ENCODE measurements at regions not wholly inside any gene's neighbourhood (a gene's known extent, or its start where the extent isn't known, plus 50 kb on each side); places are given as distances from the start of the nearest gene placed in this dataset.

- intact Hi-C loops (cut with micrococcal nuclease) = no loop called here
- no peaks in the 10 kb centered on the region for H3K36me3 Mint-ChIP-seq (ENCODE audit: low read depth)
- H3K4me3 Mint-ChIP-seq = no peak overlapping the region
- no peak overlapping the region for H3K27ac Mint-ChIP-seq
- H3K27me3 Mint-ChIP-seq = no peaks in the 10 kb centered on the region
- H3K9me3 Mint-ChIP-seq = no peaks in the 10 kb centered on the region
- no peak for DNase-seq
- H3K4me1 Mint-ChIP-seq = peaks cover 2% of the 10 kb centered on the region
Measured at GRCh38 chrX:16466640-16467432, 183.1 kb upstream of the S100G start.

GRCh38 chrX:16469870-16470269 is 180.1 kb upstream of the S100G start:
- no peaks in the 10 kb centered on the region for H3K27me3 Mint-ChIP-seq
- no peak for DNase-seq
- intact Hi-C loops (cut with micrococcal nuclease) = no loop called here
- H3K4me3 Mint-ChIP-seq = no peak overlapping the region
- H3K9me3 Mint-ChIP-seq = peaks cover 2% of the 10 kb centered on the region
- peaks cover 7% of the 10 kb centered on the region for H3K4me1 Mint-ChIP-seq
- no peaks in the 10 kb centered on the region for H3K36me3 Mint-ChIP-seq (ENCODE audit: low read depth)
- no peak overlapping the region for H3K27ac Mint-ChIP-seq

GRCh38 chrX:16472345-16472744 is 177.6 kb upstream of the S100G start:
- Mint-ChIP-seq H3K4me3 (no peak overlapping the region), H3K4me1 (peaks cover 7% of the 10 kb centered on the region), H3K36me3 (ENCODE audit: low read depth) (no peaks in the 10 kb centered on the region), H3K27ac (no peak overlapping the region), H3K27me3 (no peaks in the 10 kb centered on the region), H3K9me3 (peaks cover 4% of the 10 kb centered on the region)
- intact Hi-C loops (cut with micrococcal nuclease) = no loop called here
- DNase-seq = no peak

GRCh38 chrX:16474511-16474910 is 175.4 kb upstream of the S100G start:
- no peaks in the 10 kb centered on the region for H3K36me3 Mint-ChIP-seq (ENCODE audit: low read depth)
- H3K27me3 Mint-ChIP-seq = no peaks in the 10 kb centered on the region
- intact Hi-C loops (cut with micrococcal nuclease) = no loop called here
- peaks cover 13% of the 10 kb centered on the region for H3K4me1 Mint-ChIP-seq
- H3K4me3 Mint-ChIP-seq = no peak overlapping the region
- H3K9me3 Mint-ChIP-seq = peaks cover 4% of the 10 kb centered on the region
- no peak overlapping the region for H3K27ac Mint-ChIP-seq
- no peak for DNase-seq

- intact Hi-C loops (cut with micrococcal nuclease) = no loop called here
- Mint-ChIP-seq H3K27ac (no peak overlapping the region), H3K36me3 (ENCODE audit: low read depth) (no peaks in the 10 kb centered on the region), H3K4me1 (peaks cover 13% of the 10 kb centered on the region), H3K27me3 (no peaks in the 10 kb centered on the region), H3K4me3 (no peak overlapping the region), H3K9me3 (peaks cover 4% of the 10 kb centered on the region)
- DNase-seq = no peak
Measured at GRCh38 chrX:16476009-16476408, 173.9 kb upstream of the S100G start.

GRCh38 chrX:16476692-16477091 is 173.3 kb upstream of the S100G start:
- no peak overlapping the region for H3K4me3 Mint-ChIP-seq
- no peaks in the 10 kb centered on the region for H3K36me3 Mint-ChIP-seq (ENCODE audit: low read depth)
- H3K27ac Mint-ChIP-seq = no peak overlapping the region
- no peaks in the 10 kb centered on the region for H3K27me3 Mint-ChIP-seq
- H3K9me3 Mint-ChIP-seq = peaks cover 4% of the 10 kb centered on the region
- peaks cover 12% of the 10 kb centered on the region for H3K4me1 Mint-ChIP-seq
- no peak for DNase-seq
- intact Hi-C loops (cut with micrococcal nuclease) = no loop called here

GRCh38 chrX:16479206-16479869 is 170.6 kb upstream of the S100G start:
- no peak for DNase-seq
- H3K36me3 Mint-ChIP-seq (ENCODE audit: low read depth) = no peaks in the 10 kb centered on the region
- H3K4me1 Mint-ChIP-seq = peaks cover 14% of the 10 kb centered on the region
- intact Hi-C loops (cut with micrococcal nuclease) = no loop called here
- no peak overlapping the region for H3K27ac Mint-ChIP-seq
- H3K9me3 Mint-ChIP-seq = peaks cover 4% of the 10 kb centered on the region
- H3K27me3 Mint-ChIP-seq = no peaks in the 10 kb centered on the region
- H3K4me3 Mint-ChIP-seq = no peak overlapping the region

GRCh38 chrX:16480049-16480448 is 169.9 kb upstream of the S100G start:
- Mint-ChIP-seq H3K4me3 (no peak overlapping the region), H3K4me1 (peaks cover 20% of the 10 kb centered on the region), H3K27me3 (no peaks in the 10 kb centered on the region), H3K36me3 (ENCODE audit: low read depth) (no peaks in the 10 kb centered on the region), H3K9me3 (peaks cover under 1% of the 10 kb centered on the region), H3K27ac (no peak overlapping the region)
- no peak for DNase-seq
- intact Hi-C loops (cut with micrococcal nuclease) = loop anchor here (5.0 kb wide), 1 partner anchor 122 kb away; no protein-coding TSS in a partner anchor

GRCh38 chrX:16484338-16484737 is 165.6 kb upstream of the S100G start:
- intact Hi-C loops (cut with micrococcal nuclease) = loop anchor here (2.0 to 5.0 kb wide), 2 partner anchors 44 to 118 kb away; no protein-coding TSS in a partner anchor
- H3K4me1 Mint-ChIP-seq = peaks cover 15% of the 10 kb centered on the region
- H3K4me3 Mint-ChIP-seq = no peak overlapping the region
- H3K36me3 Mint-ChIP-seq (ENCODE audit: low read depth) = no peaks in the 10 kb centered on the region
- peak; percentile 69 for DNase-seq
- no peaks in the 10 kb centered on the region for H3K9me3 Mint-ChIP-seq
- no peaks in the 10 kb centered on the region for H3K27me3 Mint-ChIP-seq
- no peak overlapping the region for H3K27ac Mint-ChIP-seq

GRCh38 chrX:16487620-16488385 is 162.2 kb upstream of the S100G start:
- intact Hi-C loops (cut with micrococcal nuclease) = no loop called here
- Mint-ChIP-seq H3K9me3 (no peaks in the 10 kb centered on the region), H3K27ac (no peak overlapping the region), H3K36me3 (ENCODE audit: low read depth) (no peaks in the 10 kb centered on the region), H3K4me3 (no peak overlapping the region), H3K27me3 (no peaks in the 10 kb centered on the region), H3K4me1 (peaks cover 13% of the 10 kb centered on the region)
- DNase-seq = no peak

- peaks cover 9% of the 10 kb centered on the region for H3K4me1 Mint-ChIP-seq
- H3K27ac Mint-ChIP-seq = no peak overlapping the region
- H3K36me3 Mint-ChIP-seq (ENCODE audit: low read depth) = no peaks in the 10 kb centered on the region
- intact Hi-C loops (cut with micrococcal nuclease) = no loop called here
- no peak for DNase-seq
- no peaks in the 10 kb centered on the region for H3K9me3 Mint-ChIP-seq
- H3K27me3 Mint-ChIP-seq = no peaks in the 10 kb centered on the region
- H3K4me3 Mint-ChIP-seq = no peak overlapping the region
Measured at GRCh38 chrX:16488959-16489358, 161.0 kb upstream of the S100G start.

- H3K9me3 Mint-ChIP-seq = no peaks in the 10 kb centered on the region
- H3K4me3 Mint-ChIP-seq = no peak overlapping the region
Measured at GRCh38 chrX:16491461-16491860, 158.5 kb upstream of the S100G start.

GRCh38 chrX:16496175-16496574 is 153.8 kb upstream of the S100G start:
- no peak for DNase-seq
- intact Hi-C loops (cut with micrococcal nuclease) = no loop called here
- H3K4me3 Mint-ChIP-seq = no peak overlapping the region
- no peak overlapping the region for H3K27ac Mint-ChIP-seq
- no peaks in the 10 kb centered on the region for H3K36me3 Mint-ChIP-seq (ENCODE audit: low read depth)
- H3K4me1 Mint-ChIP-seq = no peaks in the 10 kb centered on the region
- H3K9me3 Mint-ChIP-seq = no peaks in the 10 kb centered on the region
- no peaks in the 10 kb centered on the region for H3K27me3 Mint-ChIP-seq

More at GRCh38 chrX:16491461-16491860, 158.5 kb upstream of the S100G start:
- Mint-ChIP-seq H3K36me3 (ENCODE audit: low read depth) (no peaks in the 10 kb centered on the region), H3K27ac (no peak overlapping the region), H3K4me1 (no peaks in the 10 kb centered on the region), H3K27me3 (no peaks in the 10 kb centered on the region)
- DNase-seq = no peak
- intact Hi-C loops (cut with micrococcal nuclease) = no loop called here

Data from activated CD4-positive, alpha-beta T cell treated with anti-CD3 and anti-CD28 coated beads, Interleukin-2, amount 10 ng/mL, durations not matched to agents 24 days and 14 days (primary cell).